HAP-1 (cell line): ENCODE measurements at regions not wholly inside any gene's neighbourhood (a gene's known extent, or its start where the extent isn't known, plus 50 kb on each side); places are given as distances from the start of the nearest gene placed in this dataset.

ENCODE experiments used
- DNase-seq, 2 experiments: peaks; one replicate each; pipeline ENCODE4 v3.0.0-alpha.2; 2016 to 2020; ENCODE audit warnings: low spot score in 2 of 2
- H3K27me3 ChIP-seq: fragments of 250-450 bp; sonication (Bioruptor Pico); 2 replicates; pipeline ENCODE4 v1.5.1; 2020; ENCODE audit warnings: low read depth, mild to moderate bottlenecking, moderate library complexity
- H3K36me3 ChIP-seq: fragments of 250-450 bp; sonication (Bioruptor Pico); replicated peaks from 2 replicates; pipeline ENCODE4 v1.5.1; 2020; ENCODE audit warnings: mild to moderate bottlenecking
- H3K4me1 ChIP-seq: fragments of 250-450 bp; sonication (Bioruptor Pico); 2 replicates; pipeline ENCODE4 v1.5.1; 2020; ENCODE audit warnings: mild to moderate bottlenecking
- H3K4me3 ChIP-seq: fragments of 250-450 bp; sonication (Bioruptor Pico); 2 replicates; pipeline ENCODE4 v1.5.1; 2020; ENCODE audit warnings: mild to moderate bottlenecking, moderate library complexity
- H3K9me3 ChIP-seq: fragments of 250-450 bp; sonication (Bioruptor Pico); 2 replicates; pipeline ENCODE4 v1.5.1; 2020; ENCODE audit warnings: mild to moderate bottlenecking, moderate library complexity
- in situ Hi-C: fragments of 300-500 bp; cut with MboI; formaldehyde crosslinking; loops from 3 replicates; pipeline ENCODE4 v1.14.3; 2020; ENCODE audit warnings: low sequenced_read_pairs, inconsistent platforms, mixed read lengths

GRCh38 chr3:7793786-7794185, 707.8 kb upstream of the LMCD1 start:
- no peaks in the 10 kb centered on the region for H3K36me3 ChIP-seq
- DNase-seq: no peak
- in situ Hi-C loops: no loop called here
- no peaks in the 10 kb centered on the region for H3K9me3 ChIP-seq
- no peak overlapping the region for H3K4me3 ChIP-seq
- no peaks in the 10 kb centered on the region for H3K27me3 ChIP-seq
- no peaks in the 10 kb centered on the region for H3K4me1 ChIP-seq

- H3K4me3 ChIP-seq: no peak overlapping the region
- no peak for DNase-seq
- no peaks in the 10 kb centered on the region for H3K4me1 ChIP-seq
- in situ Hi-C loops: no loop called here
- H3K9me3 ChIP-seq: no peaks in the 10 kb centered on the region
- H3K36me3 ChIP-seq: no peaks in the 10 kb centered on the region
- H3K27me3 ChIP-seq: no peaks in the 10 kb centered on the region
Observed at GRCh38 chr3:7798276-7798675, 703.3 kb upstream of the LMCD1 start.

GRCh38 chr3:7800006-7800780, 701.4 kb upstream of the LMCD1 start:
- Histone ChIP-seq H3K36me3 (no peaks in the 10 kb centered on the region), H3K9me3 (no peaks in the 10 kb centered on the region), H3K4me1 (no peaks in the 10 kb centered on the region), H3K27me3 (no peaks in the 10 kb centered on the region), H3K4me3 (no peak overlapping the region)
- DNase-seq: no peak
- in situ Hi-C loops: no loop called here

- H3K4me1 ChIP-seq: no peaks in the 10 kb centered on the region
- in situ Hi-C loops: no loop called here
Observed at GRCh38 chr3:7812490-7812889, 689.1 kb upstream of the LMCD1 start.

GRCh38 chr3:7813365-7813764, 688.3 kb upstream of the LMCD1 start:
- no peaks in the 10 kb centered on the region for H3K4me1 ChIP-seq
- H3K36me3 ChIP-seq: no peaks in the 10 kb centered on the region
- no peaks in the 10 kb centered on the region; the same call in 1 of the 2 replicates for H3K9me3 ChIP-seq
- DNase-seq: no peak
- no peaks in the 10 kb centered on the region for H3K27me3 ChIP-seq
- H3K4me3 ChIP-seq: no peak overlapping the region
- in situ Hi-C loops: no loop called here

More at GRCh38 chr3:7812490-7812889, 689.1 kb upstream of the LMCD1 start:
- Histone ChIP-seq H3K4me3 (no peak overlapping the region), H3K27me3 (no peaks in the 10 kb centered on the region), H3K9me3 (no peaks in the 10 kb centered on the region), H3K36me3 (no peaks in the 10 kb centered on the region)
- no peak for DNase-seq

GRCh38 chr3:7817239-7817638, 684.4 kb upstream of the LMCD1 start:
- no peak overlapping the region for H3K4me3 ChIP-seq
- no peaks in the 10 kb centered on the region for H3K4me1 ChIP-seq
- H3K36me3 ChIP-seq: no peaks in the 10 kb centered on the region
- H3K9me3 ChIP-seq: no peaks in the 10 kb centered on the region; the same call in 1 of the 2 replicates
- H3K27me3 ChIP-seq: no peaks in the 10 kb centered on the region
- DNase-seq: no peak
- in situ Hi-C loops: no loop called here

GRCh38 chr3:7820969-7821368, 680.7 kb upstream of the LMCD1 start:
- in situ Hi-C loops: no loop called here
- H3K9me3 ChIP-seq: no peaks in the 10 kb centered on the region; the same call in 1 of the 2 replicates
- no peaks in the 10 kb centered on the region for H3K4me1 ChIP-seq
- DNase-seq: no peak
- H3K36me3 ChIP-seq: no peaks in the 10 kb centered on the region
- no peaks in the 10 kb centered on the region for H3K27me3 ChIP-seq
- H3K4me3 ChIP-seq: no peak overlapping the region

GRCh38 chr3:7821858-7822257, 679.8 kb upstream of the LMCD1 start:
- in situ Hi-C loops: no loop called here
- H3K36me3 ChIP-seq: no peaks in the 10 kb centered on the region
- H3K4me3 ChIP-seq: no peak overlapping the region
- no peaks in the 10 kb centered on the region for H3K4me1 ChIP-seq
- H3K27me3 ChIP-seq: no peaks in the 10 kb centered on the region
- H3K9me3 ChIP-seq: no peaks in the 10 kb centered on the region; the same call in 1 of the 2 replicates
- no peak for DNase-seq

GRCh38 chr3:7841451-7841850, 660.2 kb upstream of the LMCD1 start:
- no peak for DNase-seq
- Histone ChIP-seq H3K36me3 (no peaks in the 10 kb centered on the region), H3K9me3 (no peaks in the 10 kb centered on the region), H3K4me3 (no peak overlapping the region), H3K4me1 (no peaks in the 10 kb centered on the region), H3K27me3 (no peaks in the 10 kb centered on the region)
- in situ Hi-C loops: no loop called here

- Histone ChIP-seq H3K27me3 (no peaks in the 10 kb centered on the region), H3K4me1 (no peaks in the 10 kb centered on the region)
- no peak for DNase-seq
Observed at GRCh38 chr3:7843441-7843840, 658.2 kb upstream of the LMCD1 start.

GRCh38 chr3:7847021-7847420, 654.6 kb upstream of the LMCD1 start:
- Histone ChIP-seq H3K27me3 (no peaks in the 10 kb centered on the region), H3K4me1 (no peaks in the 10 kb centered on the region), H3K4me3 (no peak overlapping the region), H3K9me3 (no peaks in the 10 kb centered on the region), H3K36me3 (no peaks in the 10 kb centered on the region)
- no peak for DNase-seq
- in situ Hi-C loops: no loop called here

More at GRCh38 chr3:7843441-7843840, 658.2 kb upstream of the LMCD1 start:
- in situ Hi-C loops: no loop called here
- H3K36me3 ChIP-seq: no peaks in the 10 kb centered on the region
- H3K9me3 ChIP-seq: no peaks in the 10 kb centered on the region
- no peak overlapping the region for H3K4me3 ChIP-seq

- Histone ChIP-seq H3K27me3 (no peaks in the 10 kb centered on the region), H3K4me3 (no peak overlapping the region), H3K36me3 (no peaks in the 10 kb centered on the region), H3K4me1 (no peaks in the 10 kb centered on the region), H3K9me3 (no peaks in the 10 kb centered on the region)
- no peak for DNase-seq
- in situ Hi-C loops: no loop called here
Observed at GRCh38 chr3:7847521-7847920, 654.1 kb upstream of the LMCD1 start.

- Histone ChIP-seq H3K36me3 (no peaks in the 10 kb centered on the region), H3K27me3 (no peaks in the 10 kb centered on the region), H3K4me1 (no peaks in the 10 kb centered on the region), H3K9me3 (no peaks in the 10 kb centered on the region), H3K4me3 (no peak overlapping the region)
- DNase-seq: no peak
- in situ Hi-C loops: no loop called here
Observed at GRCh38 chr3:7854266-7854665, 647.4 kb upstream of the LMCD1 start.

- Histone ChIP-seq H3K4me1 (no peaks in the 10 kb centered on the region), H3K36me3 (no peaks in the 10 kb centered on the region), H3K9me3 (no peaks in the 10 kb centered on the region), H3K27me3 (no peaks in the 10 kb centered on the region), H3K4me3 (no peak overlapping the region)
- no peak for DNase-seq
- in situ Hi-C loops: no loop called here
Observed at GRCh38 chr3:7854721-7855120, 646.9 kb upstream of the LMCD1 start.

GRCh38 chr3:7865611-7866010, 636.0 kb upstream of the LMCD1 start:
- in situ Hi-C loops: no loop called here

More at GRCh38 chr3:7865611-7866010, 636.0 kb upstream of the LMCD1 start:
- no peaks in the 10 kb centered on the region for H3K27me3 ChIP-seq
- no peak for DNase-seq
- no peaks in the 10 kb centered on the region for H3K9me3 ChIP-seq
- H3K4me3 ChIP-seq: no peak overlapping the region
- H3K36me3 ChIP-seq: no peaks in the 10 kb centered on the region
- no peaks in the 10 kb centered on the region for H3K4me1 ChIP-seq
